Kidney (tissue), 13 donors: ENCODE measurements at regions not wholly inside any gene's neighbourhood (a gene's known extent, or its start where the extent isn't known, plus 50 kb on each side); places are given as distances from the start of the nearest gene placed in this dataset.

Source experiments
- DNase-seq, 5 donors: peaks; one replicate each; pipeline ENCODE4 v3.0.0-alpha.2; 2013 to 2020
- FAIRE-seq: peaks from 2 replicates; lab custom pipeline; 2012; peaks lifted over from hg19 to GRCh38; lab: Jason Lieb, UNC
- H3K27ac ChIP-seq, 2 donors: one replicate each; pipeline ENCODE4 v1.7.0; 2013; ENCODE audit warnings: low read depth in 2 of 2, low read length in 2 of 2, inconsistent platforms in 1 of 2
- H3K27me3 ChIP-seq: one replicate; pipeline ENCODE4 v1.7.1; 2013; ENCODE audit warnings: low read length, inconsistent platforms; ENCODE audit not compliant: control insufficient read depth, insufficient read depth
- H3K36me3 ChIP-seq, 3 donors: one replicate each; pipeline versions ENCODE4 v1.7.0 to v1.7.1; 2013; ENCODE audit warnings: low read length in 3 of 3, control low read depth in 1 of 3, inconsistent platforms in 1 of 3; ENCODE audit not compliant: insufficient read depth in 3 of 3, control insufficient read depth in 2 of 3
- H3K4me1 ChIP-seq, 3 donors: one replicate each; pipeline versions ENCODE4 v1.7.0 to v1.7.1; 2013; ENCODE audit warnings: low read length in 3 of 3, inconsistent platforms in 1 of 3, low read depth in 1 of 3; ENCODE audit not compliant: control insufficient read depth in 2 of 3, insufficient read depth in 2 of 3
- H3K4me3 ChIP-seq, 3 donors: one replicate each; pipeline versions ENCODE4 v1.7.0 to v1.8.1; 2013; ENCODE audit warnings: low read length in 3 of 3, control low read depth in 1 of 3, inconsistent platforms in 1 of 3
- H3K9ac ChIP-seq, 3 donors: one replicate each; pipeline versions ENCODE4 v1.7.0 to v1.7.1; 2013; ENCODE audit warnings: low read length in 3 of 3, control low read depth in 1 of 3, inconsistent platforms in 1 of 3
- H3K9me3 ChIP-seq, 3 donors: one replicate each; pipeline versions ENCODE4 v1.7.0 to v1.7.1; 2013; ENCODE audit warnings: low read length in 3 of 3, control low read depth in 1 of 3, inconsistent platforms in 1 of 3; ENCODE audit not compliant: control insufficient read depth in 2 of 3, insufficient read depth in 1 of 3
- CTCF ChIP-seq: IDR thresholded peaks from 3 replicates; pipeline ENCODE4 v1.5.1; 2012; ENCODE audit warnings: mild to moderate bottlenecking, moderate library complexity, borderline replicate concordance; ENCODE audit not compliant: insufficient read depth; ENCODE audit errors: extremely low read depth
- intact Hi-C: fragments of 100-400 bp; cut with DNase I; formaldehyde crosslinking; loops from one replicate; pipeline ENCODE4 v1.11.1; 2022
- donor health status: control.
- donor health status: control.
- donor health status: control.
- donor health status: control.
- donor health status: control.
- donor health status: DM: yes; HTN: yes; CAD: no.
- donor health status: Normal renal cell carcinoma (clear cell type).

DNA sequence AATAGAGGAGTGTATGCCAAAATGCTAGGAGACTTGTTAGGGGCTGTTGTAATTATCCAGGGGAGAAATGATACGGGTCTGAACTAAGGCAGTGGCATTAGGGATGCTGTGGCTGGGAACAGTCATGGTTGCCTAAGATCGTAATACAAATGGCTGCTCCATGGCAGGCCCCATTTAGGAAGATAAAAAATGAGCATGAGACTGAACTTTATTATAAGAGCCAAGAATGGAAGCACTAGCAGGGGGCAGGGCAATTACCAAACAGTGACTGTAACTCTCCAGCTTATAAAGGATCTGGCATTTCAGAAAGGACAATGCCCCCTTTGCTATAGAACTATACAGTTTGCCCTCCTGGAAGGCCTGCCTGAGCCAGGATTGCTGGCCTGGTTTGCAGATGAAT is 503.3 kb upstream of the CDH5 start:
- H3K9ac ChIP-seq = no peak overlapping the region
- no peak overlapping the region for H3K4me3 ChIP-seq
- H3K9me3 ChIP-seq = peaks cover 0 to 8% (median 4%) of the 10 kb centered on the region in 3 donors
- H3K27me3 ChIP-seq = no peaks in the 10 kb centered on the region
- H3K4me1 ChIP-seq = no peaks in the 10 kb centered on the region
- no peaks in the 10 kb centered on the region for H3K36me3 ChIP-seq
- FAIRE-seq = no peak
- TF ChIP-seq CTCF = no peak
- intact Hi-C loops = no loop called here
- DNase-seq = no peak
- H3K27ac ChIP-seq = no peak overlapping the region

- FAIRE-seq (no peak), DNase-seq (no peak)
- Histone ChIP-seq H3K4me1 (no peaks in the 10 kb centered on the region), H3K27me3 (no peaks in the 10 kb centered on the region), H3K27ac (no peak overlapping the region), H3K36me3 (no peaks in the 10 kb centered on the region), H3K9me3 (peaks cover 0 to 8% (median 4%) of the 10 kb centered on the region in 3 donors), H3K4me3 (no peak overlapping the region), H3K9ac (no peak overlapping the region)
- intact Hi-C loops = no loop called here
- no peak for TF ChIP-seq CTCF
These were observed 505.3 kb upstream of the CDH5 start for GRCh38 chr16:65861131-65861731.

GRCh38 chr16:65855171-65856145 is 511.0 kb upstream of the CDH5 start:
- TF ChIP-seq CTCF = no peak
- DNase-seq (no peak), FAIRE-seq (no peak)
- intact Hi-C loops = no loop called here
- no peaks in the 10 kb centered on the region for H3K27me3 ChIP-seq
- no peaks in the 10 kb centered on the region for H3K36me3 ChIP-seq
- H3K4me3 ChIP-seq = no peak overlapping the region
- H3K9ac ChIP-seq = no peak overlapping the region
- H3K9me3 ChIP-seq = peaks cover 0 to 6% (median 0%) of the 10 kb centered on the region in 3 donors
- H3K4me1 ChIP-seq = no peaks in the 10 kb centered on the region
- H3K27ac ChIP-seq = no peak overlapping the region
